ENCODE measurements at regions not wholly inside any gene's neighbourhood (a gene's known extent, or its start where the extent isn't known, plus 50 kb on each side); places are given as distances from the start of the nearest gene placed in this dataset.

DNA sequence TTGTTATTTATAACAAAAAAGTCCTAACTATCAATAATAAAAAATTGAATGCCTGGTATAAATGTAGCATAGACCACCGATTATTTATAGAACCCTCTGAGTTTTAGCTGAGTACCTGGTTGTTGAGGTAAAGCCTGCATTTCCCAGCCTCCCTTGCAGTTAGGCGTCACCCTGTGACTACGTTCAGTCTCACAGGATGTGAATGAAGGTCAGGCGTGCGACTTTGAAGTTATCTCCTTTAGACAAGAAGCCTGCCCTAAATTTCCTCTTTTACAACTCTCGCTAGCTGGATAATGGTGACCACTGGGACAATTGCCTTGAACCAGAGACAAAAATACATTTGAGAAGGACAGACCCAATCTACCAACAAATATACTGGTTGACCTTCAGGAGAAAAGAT is 67.5 kb upstream of the TES start:
- H3K27ac ChIP-seq = no peak overlapping the region
- TF ChIP-seq, protein P1, sequence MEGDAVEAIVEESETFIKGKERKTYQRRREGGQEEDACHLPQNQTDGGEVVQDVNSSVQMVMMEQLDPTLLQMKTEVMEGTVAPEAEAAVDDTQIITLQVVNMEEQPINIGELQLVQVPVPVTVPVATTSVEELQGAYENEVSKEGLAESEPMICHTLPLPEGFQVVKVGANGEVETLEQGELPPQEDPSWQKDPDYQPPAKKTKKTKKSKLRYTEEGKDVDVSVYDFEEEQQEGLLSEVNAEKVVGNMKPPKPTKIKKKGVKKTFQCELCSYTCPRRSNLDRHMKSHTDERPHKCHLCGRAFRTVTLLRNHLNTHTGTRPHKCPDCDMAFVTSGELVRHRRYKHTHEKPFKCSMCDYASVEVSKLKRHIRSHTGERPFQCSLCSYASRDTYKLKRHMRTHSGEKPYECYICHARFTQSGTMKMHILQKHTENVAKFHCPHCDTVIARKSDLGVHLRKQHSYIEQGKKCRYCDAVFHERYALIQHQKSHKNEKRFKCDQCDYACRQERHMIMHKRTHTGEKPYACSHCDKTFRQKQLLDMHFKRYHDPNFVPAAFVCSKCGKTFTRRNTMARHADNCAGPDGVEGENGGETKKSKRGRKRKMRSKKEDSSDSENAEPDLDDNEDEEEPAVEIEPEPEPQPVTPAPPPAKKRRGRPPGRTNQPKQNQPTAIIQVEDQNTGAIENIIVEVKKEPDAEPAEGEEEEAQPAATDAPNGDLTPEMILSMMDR (IDR thresholded peaks at IDR 0.05) = no peak
- no peak for TF ChIP-seq ZFX (IDR thresholded peaks at IDR 0.05; ENCODE audit: borderline replicate concordance)

DNA sequence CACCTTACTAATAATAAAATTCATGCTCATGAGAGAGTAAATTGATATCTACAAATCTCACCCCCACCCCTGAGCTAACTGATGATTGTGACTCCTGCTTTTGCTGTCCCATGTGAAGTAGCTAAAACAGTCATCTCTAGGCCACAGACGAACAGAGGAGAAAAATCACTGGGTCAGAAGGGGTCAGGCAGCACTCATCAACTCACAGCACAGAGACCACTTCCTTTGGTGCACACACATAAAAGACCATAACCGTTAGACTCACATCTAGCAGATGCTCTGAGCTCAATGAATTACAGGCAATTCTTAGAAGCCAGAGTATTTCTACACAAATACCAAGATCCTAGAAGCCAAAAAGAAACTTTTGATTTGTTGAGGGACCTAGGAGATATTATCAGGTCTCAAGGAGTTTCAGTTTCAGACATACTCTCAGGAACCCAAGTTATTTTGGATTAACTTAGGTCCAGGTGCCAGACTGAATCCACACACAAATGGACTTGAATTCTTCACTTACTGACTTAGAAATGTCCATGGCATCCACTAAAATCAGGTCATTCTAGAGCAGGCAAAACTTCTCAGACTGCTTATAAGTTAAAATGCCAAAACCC is 65.0 kb upstream of the TES start:
- H3K27ac ChIP-seq = no peak overlapping the region
- TF ChIP-seq, protein P1 (IDR thresholded peaks at IDR 0.05) = no peak
- TF ChIP-seq ZFX (IDR thresholded peaks at IDR 0.05; ENCODE audit: borderline replicate concordance) = no peak

DNA sequence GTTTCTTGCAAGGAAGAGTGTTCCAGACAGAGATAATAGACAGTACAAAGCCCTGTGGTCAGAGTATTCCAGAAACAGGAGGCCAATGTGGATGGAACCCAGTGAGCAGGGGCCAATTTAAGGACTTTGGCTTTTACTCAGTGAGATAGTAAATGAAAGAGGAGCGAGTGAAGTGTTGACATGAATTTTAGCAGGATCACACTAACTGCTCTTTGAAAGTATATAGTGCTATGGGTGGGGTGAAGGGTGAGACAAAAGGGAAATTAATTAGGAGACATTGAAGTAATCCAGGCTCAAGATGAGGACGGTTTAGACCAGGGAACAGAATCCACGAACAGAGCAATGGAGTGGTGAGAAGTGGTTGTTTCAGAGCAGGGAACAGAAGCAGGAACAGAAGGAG is 62.2 kb upstream of the TES start:
- H3K27ac ChIP-seq = no peak overlapping the region
- TF ChIP-seq ZFX (IDR thresholded peaks at IDR 0.05; ENCODE audit: borderline replicate concordance) = no peak
- TF ChIP-seq, protein P1 (IDR thresholded peaks at IDR 0.05) = no peak

DNA sequence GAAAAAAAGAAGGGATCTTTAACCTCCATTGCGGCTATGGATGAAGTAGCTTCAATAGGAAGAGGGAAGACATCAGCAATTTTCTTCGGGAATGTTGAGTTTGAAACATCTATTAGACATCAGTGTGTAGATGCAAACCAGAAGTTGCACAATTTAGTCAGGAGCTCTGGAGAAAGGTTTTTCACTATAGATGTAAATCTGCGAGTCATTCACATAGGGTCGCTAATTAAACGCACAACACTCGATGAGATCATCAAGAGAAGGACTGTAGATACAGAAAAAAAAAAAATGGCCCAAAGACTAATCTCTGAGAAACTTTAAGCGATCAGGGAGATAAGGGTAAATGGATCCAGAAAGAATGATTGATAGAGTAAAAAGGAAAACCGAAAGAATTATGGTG is 61.7 kb upstream of the TES start:
- H3K27ac ChIP-seq = no peak overlapping the region
- no peak for TF ChIP-seq ZFX (IDR thresholded peaks at IDR 0.05; ENCODE audit: borderline replicate concordance)
- TF ChIP-seq, protein P1 (IDR thresholded peaks at IDR 0.05) = no peak

DNA sequence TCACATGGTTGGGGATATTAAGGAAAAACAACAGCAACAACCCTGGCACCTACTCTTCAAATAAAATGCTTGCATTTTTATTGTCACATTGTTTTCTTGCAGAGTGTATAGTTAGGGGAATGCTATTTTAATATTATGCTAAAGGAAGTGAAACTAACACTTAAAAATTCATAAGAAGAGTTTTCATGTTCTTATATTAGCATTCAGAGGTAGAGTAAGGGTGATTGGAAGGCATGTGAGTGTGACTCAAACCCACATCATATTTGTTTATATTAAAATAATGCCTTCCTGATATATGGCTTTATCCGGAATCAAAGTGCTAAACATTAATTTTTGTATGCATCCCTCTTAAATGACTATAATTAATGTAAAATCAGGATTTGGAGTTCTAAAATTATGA is 59.8 kb upstream of the TES start:
- H3K27ac ChIP-seq = no peak overlapping the region
- TF ChIP-seq, protein P1 (IDR thresholded peaks at IDR 0.05) = no peak
- no peak for TF ChIP-seq ZFX (IDR thresholded peaks at IDR 0.05; ENCODE audit: borderline replicate concordance)

DNA sequence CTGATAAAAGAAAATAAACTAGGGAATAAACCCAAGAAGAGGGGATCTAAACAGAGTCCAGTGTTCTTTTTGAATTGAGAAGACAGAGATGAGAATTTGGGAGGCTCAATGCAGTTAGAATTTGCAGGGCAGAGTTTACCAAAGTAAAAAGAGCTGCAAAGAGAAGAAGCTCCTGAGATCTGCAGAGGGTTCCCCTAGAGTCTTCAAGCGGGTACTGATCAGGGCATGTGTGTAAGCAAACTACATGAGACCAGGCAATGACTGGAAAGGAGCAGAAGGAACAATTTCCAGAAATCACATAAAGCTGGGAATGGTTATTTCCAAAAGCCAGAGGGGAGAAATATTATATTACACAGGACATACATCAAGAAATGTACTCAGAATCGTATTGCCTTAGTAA is 58.1 kb upstream of the TES start:
- no peak overlapping the region for H3K27ac ChIP-seq
- TF ChIP-seq, protein P1 (IDR thresholded peaks at IDR 0.05) = no peak
- no peak for TF ChIP-seq ZFX (IDR thresholded peaks at IDR 0.05; ENCODE audit: borderline replicate concordance)

DNA sequence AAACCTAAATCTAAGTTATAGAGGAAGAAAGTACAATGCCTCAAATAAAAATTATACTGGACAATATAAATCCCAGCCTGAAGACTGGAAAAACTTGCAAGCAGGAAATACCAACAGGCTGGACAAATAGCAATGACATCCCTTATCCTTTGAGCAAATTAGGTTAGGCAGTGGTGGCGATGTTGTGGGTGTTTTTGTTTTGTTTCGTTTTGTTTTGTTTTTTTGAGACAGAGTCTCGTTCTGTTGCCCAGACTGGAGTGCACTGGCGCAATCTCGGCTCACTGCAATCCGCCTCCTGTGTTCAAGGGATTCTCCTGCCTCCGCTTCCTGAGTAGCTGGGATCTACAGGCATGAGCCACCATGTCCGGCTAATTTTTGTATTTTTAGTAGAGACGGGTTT is 57.3 kb upstream of the TES start:
- no peak overlapping the region for H3K27ac ChIP-seq

More for the DNA sequence above, 57.3 kb upstream of the TES start:
- no peak for TF ChIP-seq ZFX (IDR thresholded peaks at IDR 0.05; ENCODE audit: borderline replicate concordance)
- TF ChIP-seq, protein P1 (IDR thresholded peaks at IDR 0.05) = no peak
